Body of pancreas (tissue), 4 donors: ENCODE measurements at regions not wholly inside any gene's neighbourhood (a gene's known extent, or its start where the extent isn't known, plus 50 kb on each side); places are given as distances from the start of the nearest gene placed in this dataset.

Experiments
- POLR2A ChIP-seq, 3 donors: fragments of 450-650 bp; IDR thresholded peaks; one replicate each; pipeline ENCODE4 v1.6.1; 2016; ENCODE audit warnings: antibody characterized with exemption in 3 of 3, mild to moderate bottlenecking in 2 of 3
- TF ChIP-seq, protein P1 (sequence below), 7 experiments: fragments of 450-650 bp in 4 of 7; fragments of 200-600 bp in 3 of 7; sonication (generic) in 3 of 7; IDR thresholded peaks; one replicate each; pipeline ENCODE4 v1.5.1; 2016 to 2019; ENCODE audit warnings: antibody characterized with exemption in 7 of 7

- TF ChIP-seq, protein P1, sequence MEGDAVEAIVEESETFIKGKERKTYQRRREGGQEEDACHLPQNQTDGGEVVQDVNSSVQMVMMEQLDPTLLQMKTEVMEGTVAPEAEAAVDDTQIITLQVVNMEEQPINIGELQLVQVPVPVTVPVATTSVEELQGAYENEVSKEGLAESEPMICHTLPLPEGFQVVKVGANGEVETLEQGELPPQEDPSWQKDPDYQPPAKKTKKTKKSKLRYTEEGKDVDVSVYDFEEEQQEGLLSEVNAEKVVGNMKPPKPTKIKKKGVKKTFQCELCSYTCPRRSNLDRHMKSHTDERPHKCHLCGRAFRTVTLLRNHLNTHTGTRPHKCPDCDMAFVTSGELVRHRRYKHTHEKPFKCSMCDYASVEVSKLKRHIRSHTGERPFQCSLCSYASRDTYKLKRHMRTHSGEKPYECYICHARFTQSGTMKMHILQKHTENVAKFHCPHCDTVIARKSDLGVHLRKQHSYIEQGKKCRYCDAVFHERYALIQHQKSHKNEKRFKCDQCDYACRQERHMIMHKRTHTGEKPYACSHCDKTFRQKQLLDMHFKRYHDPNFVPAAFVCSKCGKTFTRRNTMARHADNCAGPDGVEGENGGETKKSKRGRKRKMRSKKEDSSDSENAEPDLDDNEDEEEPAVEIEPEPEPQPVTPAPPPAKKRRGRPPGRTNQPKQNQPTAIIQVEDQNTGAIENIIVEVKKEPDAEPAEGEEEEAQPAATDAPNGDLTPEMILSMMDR (IDR thresholded peaks at IDR 0.05): no peak
- no peak for TF ChIP-seq POLR2A (IDR thresholded peaks at IDR 0.05)
Observed at GRCh38 chr21:35107520-35107919, 58.4 kb upstream of the RUNX1 start.
